ENCODE measurements at regions not wholly inside any gene's neighbourhood (a gene's known extent, or its start where the extent isn't known, plus 50 kb on each side); places are given as distances from the start of the nearest gene placed in this dataset.

- no peak for TF ChIP-seq CTCF (conservative IDR thresholded peaks at IDR 0.05; ENCODE audit: low read depth, low read length)
- TF ChIP-seq USF2 (IDR thresholded peaks at IDR 0.05; ENCODE audit: low read depth, low read length): no peak
- TF ChIP-seq RAD21 (IDR thresholded peaks at IDR 0.05; ENCODE audit: low read length): no peak
- TF ChIP-seq POLR2A (IDR thresholded peaks at IDR 0.05; ENCODE audit: low read depth, low read length): no peak
- no peak for TF ChIP-seq MXI1 (IDR thresholded peaks at IDR 0.05; ENCODE audit: borderline replicate concordance, low read depth, low read length)
These were observed 485.1 kb downstream of the IRS2 start for GRCh38 chr13:109301276-109301675.

Measured in IMR-90 (cell line).